ENCODE measurements at regions not wholly inside any gene's neighbourhood (a gene's known extent, or its start where the extent isn't known, plus 50 kb on each side); places are given as distances from the start of the nearest gene placed in this dataset.
"Not testable (repeated sequence)": the region's sequence is repeated elsewhere in the genome, so short reads cannot be mapped to it uniquely, and the experiment has no call there.

DNA sequence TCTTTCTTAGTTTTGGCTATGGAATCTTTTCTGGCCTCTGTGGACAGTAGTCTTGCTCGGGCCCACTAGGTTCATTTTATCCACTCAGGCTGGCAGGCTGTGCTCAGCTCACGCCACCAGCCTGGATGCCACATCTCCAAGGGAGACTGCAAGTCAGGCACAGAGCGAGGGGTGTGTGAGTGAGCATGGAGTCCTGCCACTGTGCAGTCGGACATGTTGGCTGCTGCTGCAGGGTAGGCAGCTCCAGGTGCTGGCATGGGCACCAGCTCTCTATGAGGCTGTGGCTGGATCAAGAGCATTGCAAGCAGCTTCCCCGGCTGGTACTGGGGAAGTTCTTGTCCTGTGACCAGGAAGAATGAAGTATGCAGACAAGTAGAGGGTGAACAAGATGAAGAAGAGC is 158.9 kb downstream of the PCTP start:
- no peak for DNase-seq

DNA sequence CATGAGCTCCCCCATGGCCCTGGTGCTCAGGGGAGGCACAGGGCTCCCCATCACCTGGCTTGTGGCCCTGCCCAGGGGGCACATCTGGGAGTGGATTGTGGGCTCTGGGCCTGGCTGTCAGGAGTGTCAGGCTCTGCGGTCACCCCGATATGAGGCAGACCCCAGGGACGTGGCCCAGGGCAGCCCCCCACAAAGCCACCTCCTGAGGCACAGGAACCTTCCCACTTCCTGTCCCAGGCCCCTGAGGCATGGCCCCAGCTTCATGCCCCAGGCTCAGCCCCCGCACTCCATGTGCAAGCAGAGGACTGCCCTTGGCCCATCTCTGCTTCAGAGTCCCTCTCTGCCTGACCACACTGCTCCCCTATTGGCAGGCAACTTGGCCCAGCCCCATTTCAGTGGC is 160.3 kb downstream of the PCTP start:
- no peak for DNase-seq

DNA sequence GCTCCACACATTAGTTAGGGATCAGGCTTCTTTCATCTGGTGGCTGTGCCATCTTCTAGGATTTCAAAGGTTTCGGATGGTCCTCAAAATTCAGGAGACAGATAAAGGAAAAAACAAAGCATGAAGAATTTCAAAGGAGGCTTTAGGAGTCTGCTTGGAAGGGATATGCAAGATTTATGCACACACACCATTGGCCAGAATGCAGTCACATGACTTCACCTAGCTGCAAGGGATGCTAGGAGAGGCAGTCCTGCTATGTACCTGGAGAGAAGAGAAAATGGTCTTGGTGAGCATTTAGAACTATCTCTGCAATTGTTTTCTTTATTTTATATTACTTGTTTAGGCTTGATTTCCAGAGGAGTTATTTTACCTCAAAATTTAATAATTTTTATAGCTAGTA is 174.6 kb downstream of the PCTP start:
- no peak for DNase-seq

DNA sequence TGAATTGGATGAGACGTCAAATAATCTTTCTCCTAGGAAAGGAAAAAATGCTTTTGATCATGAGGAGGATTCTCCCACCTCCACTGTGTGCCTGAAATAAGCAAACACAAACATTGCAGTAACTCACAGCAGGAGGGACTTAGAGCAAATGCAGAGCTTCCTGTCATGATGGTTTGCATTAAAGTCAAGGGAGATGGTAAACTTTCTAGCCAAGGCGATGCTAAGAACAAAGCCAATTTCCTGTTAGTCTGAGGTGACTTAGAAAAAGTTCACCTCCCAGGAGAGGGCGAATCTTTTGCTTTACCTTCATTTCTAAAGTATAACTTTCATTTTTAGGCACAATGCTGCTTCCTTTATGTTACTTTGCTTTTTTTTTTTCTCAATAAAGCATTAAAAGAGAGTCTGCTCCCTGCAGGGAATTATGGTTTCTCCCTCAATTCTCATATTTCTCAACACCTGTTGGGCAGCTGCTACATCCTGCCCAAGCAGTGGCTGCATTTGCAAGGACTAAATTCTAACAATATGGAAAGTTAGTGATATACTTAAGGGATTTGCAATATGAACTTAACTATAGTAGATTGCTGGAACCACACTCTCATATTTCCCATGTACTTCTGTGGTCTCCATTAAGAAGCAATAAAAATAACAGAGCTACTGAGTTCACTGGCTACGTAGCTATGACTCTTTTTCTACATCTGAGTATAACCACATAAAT is 175.6 kb downstream of the PCTP start:
- DNase-seq = no peak

DNA sequence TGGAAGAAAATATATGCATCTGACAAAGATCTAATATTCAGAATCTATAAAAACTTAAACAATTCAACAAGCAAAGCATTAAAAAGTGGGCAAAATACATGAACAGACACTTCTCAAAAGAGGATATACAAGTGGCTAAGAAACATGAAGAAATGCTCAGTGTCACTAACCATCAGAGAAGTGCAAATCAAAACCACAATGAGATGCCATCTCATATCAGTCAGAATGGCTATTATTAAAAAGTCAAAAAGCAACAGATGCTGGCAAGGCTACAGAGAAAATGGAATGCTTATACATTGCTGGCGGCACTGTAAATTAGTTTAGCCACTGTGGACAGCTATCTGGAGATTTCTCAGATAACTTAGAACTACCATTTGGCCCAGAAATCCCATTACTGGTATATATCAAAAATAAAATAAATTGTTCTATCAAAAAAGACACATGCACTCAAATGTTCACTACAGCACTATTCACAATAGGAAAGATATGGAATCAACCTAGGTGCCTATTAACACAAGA is 179.5 kb downstream of the PCTP start:
- DNase-seq = no peak

DNA sequence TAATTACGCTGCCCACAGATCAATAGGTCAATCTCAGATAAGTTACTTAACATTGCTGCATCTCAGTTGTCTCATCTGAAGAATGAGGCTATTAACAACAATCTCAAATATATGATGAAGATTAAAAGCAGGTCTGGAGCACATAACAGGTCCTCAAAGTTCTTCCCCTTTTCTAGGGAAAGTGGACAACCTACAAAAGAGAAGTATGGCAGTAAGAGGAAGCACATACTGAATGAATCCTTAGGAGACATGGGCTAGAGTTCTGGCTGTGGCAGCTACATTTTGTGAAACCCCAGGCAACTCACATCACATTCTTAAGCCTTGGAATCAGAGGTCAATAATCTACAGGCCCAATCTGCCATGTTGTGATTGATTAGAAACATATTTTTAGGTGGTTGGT is 180.6 kb downstream of the PCTP start:
- no peak for DNase-seq

GRCh38 chr17:55932973-55933372 is 182.1 kb downstream of the PCTP start:
- no peak for DNase-seq

GRCh38 chr17:55939181-55939810 is 188.4 kb downstream of the PCTP start:
- DNase-seq = not testable (repeated sequence)

DNA sequence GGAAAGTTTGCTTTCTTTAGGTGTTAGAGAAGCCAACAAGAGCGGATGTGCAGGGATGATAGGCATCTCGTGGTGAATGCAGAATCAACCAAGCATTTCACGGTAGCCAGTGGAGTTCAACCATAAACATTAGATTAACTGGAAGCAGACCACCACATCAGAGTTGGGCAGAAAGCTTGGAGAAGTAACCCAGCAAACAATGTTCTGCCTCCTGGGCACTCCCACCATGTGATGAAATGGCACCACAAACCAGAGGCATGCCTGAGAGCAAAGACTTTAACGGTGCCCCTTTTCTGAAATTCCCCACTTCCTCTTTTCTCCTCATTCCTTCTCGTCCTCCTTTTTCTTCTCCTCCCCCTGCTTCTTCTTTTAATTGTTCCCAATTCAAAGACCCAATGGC is 193.5 kb upstream of the ANKFN1 start:
- no peak for DNase-seq

DNA sequence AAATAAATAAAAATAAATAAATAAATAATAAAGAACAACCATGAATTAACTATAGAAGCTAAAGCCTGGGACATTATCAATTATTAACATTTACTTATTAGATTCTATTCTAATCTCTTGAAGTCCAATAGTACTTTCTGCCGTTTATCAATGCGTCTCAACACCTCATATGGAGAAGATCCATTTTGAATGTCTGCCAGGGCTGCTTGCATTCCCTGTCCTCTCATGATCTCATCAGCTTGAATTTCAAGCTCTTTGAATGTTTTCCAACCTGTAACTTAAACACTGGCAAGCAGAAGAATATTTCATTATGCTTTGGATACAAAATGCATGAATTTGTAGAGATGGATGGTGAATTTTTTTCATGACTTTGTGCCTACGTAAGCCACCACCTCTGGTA is 191.9 kb upstream of the ANKFN1 start:
- no peak for DNase-seq

- no peak for DNase-seq
These were observed 190.3 kb upstream of the ANKFN1 start for GRCh38 chr17:55962951-55963401.

- DNase-seq = no peak
These were observed 189.1 kb upstream of the ANKFN1 start for GRCh38 chr17:55964191-55964590.

GRCh38 chr17:55965051-55965450 is 188.2 kb upstream of the ANKFN1 start:
- no peak for DNase-seq

DNA sequence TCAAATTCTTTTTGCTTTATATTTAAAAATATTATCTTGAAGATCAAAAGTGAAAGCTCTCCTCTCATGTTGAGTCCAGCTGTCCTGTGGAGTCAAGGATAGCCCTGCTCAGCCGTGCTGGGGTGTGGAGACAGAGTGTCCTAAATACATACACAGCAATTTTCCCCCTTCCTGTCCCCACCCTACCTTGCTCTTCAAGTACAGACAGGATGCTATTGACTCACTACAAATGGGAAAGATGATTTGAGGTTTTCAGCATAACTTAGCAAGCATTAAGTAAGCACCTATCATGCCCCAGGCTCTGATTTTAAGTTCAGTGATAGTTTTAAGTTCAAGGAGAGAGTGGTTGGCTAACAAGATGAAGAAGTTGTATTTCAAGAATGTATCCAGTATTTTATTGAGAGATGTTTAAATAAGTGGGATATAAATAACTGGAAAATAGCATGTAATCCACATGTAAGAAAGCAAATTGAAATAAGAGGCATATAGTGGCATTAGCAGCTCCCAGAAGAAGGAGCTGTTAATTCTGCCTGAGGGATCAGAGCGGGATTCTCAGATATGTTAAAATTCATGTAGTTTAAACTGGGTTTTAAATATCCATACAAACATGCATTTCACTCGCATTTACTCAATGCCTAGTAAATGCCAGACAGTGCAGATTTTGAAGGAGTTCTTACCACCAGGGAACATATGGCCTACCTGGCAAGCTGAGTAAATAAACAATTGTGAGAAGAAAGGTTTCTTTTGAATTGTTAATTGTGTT is 183.5 kb upstream of the ANKFN1 start:
- no peak for DNase-seq

- DNase-seq = no peak
These were observed 174.7 kb upstream of the ANKFN1 start for GRCh38 chr17:55978578-55978977.

DNA sequence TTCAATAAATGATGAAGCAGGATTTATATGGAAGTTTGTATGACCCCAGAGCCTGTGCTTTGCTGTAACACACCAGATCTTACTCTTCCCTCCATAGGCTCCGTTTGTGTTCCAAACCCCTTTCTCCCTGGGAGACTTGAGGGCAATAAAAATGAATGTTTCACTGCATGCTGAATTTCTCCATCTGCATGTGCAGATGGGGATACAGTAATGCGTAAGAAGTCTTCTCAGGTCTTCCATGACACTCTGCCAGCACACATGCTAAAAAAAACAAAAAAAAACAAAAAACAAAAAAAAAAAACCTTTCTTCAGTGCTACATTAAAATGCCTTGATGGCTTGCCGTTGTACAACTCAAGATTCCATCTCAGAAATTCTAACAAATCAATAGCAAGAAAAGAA is 170.2 kb upstream of the ANKFN1 start:
- DNase-seq = no peak

- DNase-seq = no peak
These were observed 166.5 kb upstream of the ANKFN1 start for GRCh38 chr17:55986817-55987216.

DNA sequence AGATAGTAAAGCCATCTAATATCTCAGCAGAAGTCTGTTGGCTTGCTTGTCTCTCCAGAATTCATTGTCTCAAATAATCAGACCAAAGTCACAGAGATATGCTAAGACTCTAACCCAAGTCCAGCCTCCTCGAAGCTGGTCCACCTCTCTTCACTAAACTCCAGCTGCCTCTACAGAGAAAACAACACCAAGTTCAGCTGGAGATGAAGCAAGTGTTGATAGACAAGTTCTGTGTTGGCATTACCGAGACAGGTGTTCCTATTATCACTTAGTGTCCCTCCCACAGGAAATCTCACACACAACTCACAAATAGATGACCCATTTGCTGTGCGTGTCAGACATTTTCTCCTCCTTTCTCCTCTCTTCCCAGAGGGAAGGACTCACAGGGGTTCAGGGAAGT is 164.4 kb upstream of the ANKFN1 start:
- DNase-seq = no peak

- DNase-seq = no peak
These were observed 162.8 kb upstream of the ANKFN1 start for GRCh38 chr17:55990332-55991006.

DNA sequence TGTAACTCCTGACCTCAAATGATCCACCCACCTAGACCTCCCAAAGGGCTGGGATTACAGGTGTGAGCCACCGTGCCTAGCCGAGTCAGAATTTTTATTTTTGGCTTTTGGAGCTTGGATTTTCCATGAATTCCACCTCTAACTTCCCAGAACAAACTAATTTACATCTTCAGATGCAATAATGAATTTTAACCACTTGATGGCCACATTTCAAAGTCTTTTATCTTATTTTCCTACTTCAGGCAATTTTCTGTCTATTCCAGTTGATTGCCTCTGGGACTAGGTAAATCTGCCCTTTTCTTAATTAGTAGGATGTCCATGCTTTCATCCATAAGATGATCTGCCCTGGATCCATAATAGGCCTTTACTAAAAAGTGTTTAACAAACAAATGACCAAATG is 156.4 kb upstream of the ANKFN1 start:
- no peak for DNase-seq

DNA sequence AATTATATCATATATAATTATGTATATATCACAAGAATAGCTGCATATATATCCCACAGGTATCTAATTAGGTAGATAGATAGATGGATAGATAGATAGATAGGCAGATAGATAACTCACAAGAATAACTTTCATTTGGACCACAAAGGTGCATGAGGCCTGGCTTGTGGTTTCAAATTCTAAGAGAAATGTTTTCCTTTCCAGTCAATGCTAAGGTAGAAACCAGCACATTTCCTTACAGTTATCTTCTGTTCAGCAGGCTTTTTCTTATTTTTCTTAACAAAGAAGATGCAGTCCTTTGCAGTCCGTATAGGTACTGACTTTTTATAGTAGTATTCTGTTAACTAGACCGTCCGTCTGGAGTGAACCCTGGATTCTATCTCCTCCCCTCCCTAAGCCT is 152.9 kb upstream of the ANKFN1 start:
- DNase-seq = no peak

DNA sequence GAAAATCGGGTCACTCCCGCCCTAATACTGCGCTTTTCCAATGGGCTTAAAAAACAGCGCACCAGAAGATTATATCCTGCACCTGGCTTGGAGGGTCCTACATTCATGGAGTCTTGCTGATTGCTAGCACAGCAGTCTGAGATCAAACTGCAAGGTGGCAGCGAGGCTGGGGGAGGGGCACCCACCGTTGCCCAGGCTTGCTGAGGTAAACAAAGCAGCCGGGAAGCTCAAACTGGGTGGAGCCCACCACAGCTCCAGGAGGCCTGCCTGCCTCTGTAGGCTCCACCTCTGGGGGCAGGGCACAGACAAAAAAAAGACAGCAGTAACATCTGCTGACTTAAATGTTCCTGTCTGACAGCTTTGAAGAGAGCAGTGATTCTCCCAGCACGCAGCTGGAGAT is 150.6 kb upstream of the ANKFN1 start:
- not testable (repeated sequence) for DNase-seq
